ENCODE measurements at regions not wholly inside any gene's neighbourhood (a gene's known extent, or its start where the extent isn't known, plus 50 kb on each side); places are given as distances from the start of the nearest gene placed in this dataset.

- DNase-seq = no peak
Observed at GRCh38 chr18:41449612-41450011, 505.4 kb upstream of the PIK3C3 start.

GRCh38 chr18:41444943-41445342 lies 510.1 kb upstream of the PIK3C3 start:
- no peak for DNase-seq

GRCh38 chr18:41436772-41437171 lies 518.3 kb upstream of the PIK3C3 start:
- DNase-seq = no peak

- DNase-seq = no peak
Observed at GRCh38 chr18:41418598-41418997, 536.4 kb upstream of the PIK3C3 start.

- no peak for DNase-seq
Observed at GRCh38 chr18:41416044-41416443, 539.0 kb upstream of the PIK3C3 start.

- DNase-seq = no peak
Observed at GRCh38 chr18:41410006-41410405, 545.0 kb upstream of the PIK3C3 start.

- no peak for DNase-seq
Observed at GRCh38 chr18:41406834-41407233, 548.2 kb upstream of the PIK3C3 start.

GRCh38 chr18:41396861-41397260 lies 558.2 kb upstream of the PIK3C3 start:
- DNase-seq = no peak

- DNase-seq = no peak
Observed at GRCh38 chr18:41396211-41396610, 558.8 kb upstream of the PIK3C3 start.

GRCh38 chr18:41395695-41396094 lies 559.3 kb upstream of the PIK3C3 start:
- DNase-seq = no peak

GRCh38 chr18:41391616-41392595 lies 563.1 kb upstream of the PIK3C3 start:
- DNase-seq = peak; percentile 73

GRCh38 chr18:41390309-41390708 lies 564.7 kb upstream of the PIK3C3 start:
- no peak for DNase-seq

GRCh38 chr18:41378598-41378997 lies 576.4 kb upstream of the PIK3C3 start:
- no peak for DNase-seq

GRCh38 chr18:41373612-41374011 lies 581.4 kb upstream of the PIK3C3 start:
- no peak for DNase-seq

- no peak for DNase-seq
Observed at GRCh38 chr18:41372046-41372665, 582.9 kb upstream of the PIK3C3 start.

GRCh38 chr18:41371156-41372045 lies 583.6 kb upstream of the PIK3C3 start:
- no peak for DNase-seq

- no peak for DNase-seq
Observed at GRCh38 chr18:41370740-41371139, 584.3 kb upstream of the PIK3C3 start.

GRCh38 chr18:41357708-41358107 lies 597.3 kb upstream of the PIK3C3 start:
- DNase-seq = no peak

- no peak for DNase-seq
Observed at GRCh38 chr18:41353777-41354528, 601.1 kb upstream of the PIK3C3 start.

- no peak for DNase-seq
Observed at GRCh38 chr18:41351430-41351829, 603.6 kb upstream of the PIK3C3 start.

- DNase-seq = no peak
Observed at GRCh38 chr18:41347057-41347456, 608.0 kb upstream of the PIK3C3 start.

GRCh38 chr18:41343808-41344207 lies 611.2 kb upstream of the PIK3C3 start:
- no peak for DNase-seq
